GM19239 (cell line): ENCODE measurements at regions not wholly inside any gene's neighbourhood (a gene's known extent, or its start where the extent isn't known, plus 50 kb on each side); places are given as distances from the start of the nearest gene placed in this dataset.

ENCODE experiments used
- DNase-seq: peaks from one replicate; pipeline ENCODE4 v3.0.0; 2011; ENCODE audit warnings: low spot score; ENCODE audit not compliant: insufficient read length
- FAIRE-seq: peaks from 2 replicates; lab custom pipeline; 2011; peaks lifted over from hg19 to GRCh38; lab: Jason Lieb, UNC

DNA sequence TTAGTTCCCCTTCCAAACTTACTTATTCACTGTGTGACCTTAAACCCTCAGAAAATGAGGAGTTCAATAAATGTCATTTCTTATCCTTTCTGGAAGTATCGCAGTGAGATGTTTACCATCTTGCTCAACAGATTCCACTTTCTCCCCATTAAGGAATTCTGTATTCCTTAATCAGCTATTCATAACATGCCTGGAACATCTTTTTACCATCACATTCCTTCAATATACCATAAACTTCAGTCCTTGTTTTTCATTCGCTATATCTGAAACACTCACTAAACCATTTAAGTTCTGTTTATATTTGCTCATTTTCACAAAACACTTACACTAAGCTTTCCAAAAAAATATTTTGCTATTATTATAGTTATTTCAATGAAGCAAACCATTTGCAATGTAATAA lies 1158.6 kb downstream of the CDH12 start:
- no peak for DNase-seq
- no peak for FAIRE-seq

GRCh38 chr5:21693591-21693990 lies 1159.6 kb downstream of the CDH12 start:
- DNase-seq (no peak), FAIRE-seq (no peak)

DNA sequence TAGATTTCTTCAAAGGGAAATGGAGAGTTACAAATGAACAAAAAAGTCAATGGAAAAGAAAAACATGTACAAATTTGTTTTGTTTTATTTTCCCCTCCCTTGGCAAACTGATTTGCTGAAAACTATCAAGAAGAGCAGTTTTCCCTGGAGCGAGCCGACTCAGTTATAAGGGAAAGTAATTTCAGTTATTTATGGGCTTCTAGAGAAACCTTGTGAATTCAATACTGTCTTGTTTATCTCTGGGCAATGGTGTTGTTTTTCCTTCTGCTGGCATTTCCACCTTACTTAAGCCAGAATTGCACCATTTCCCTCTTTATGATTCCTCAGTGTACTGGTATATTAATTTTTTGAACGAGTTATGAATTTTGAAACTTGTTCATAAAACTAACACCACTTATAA lies 1163.6 kb downstream of the CDH12 start:
- FAIRE-seq (no peak), DNase-seq (no peak)

DNA sequence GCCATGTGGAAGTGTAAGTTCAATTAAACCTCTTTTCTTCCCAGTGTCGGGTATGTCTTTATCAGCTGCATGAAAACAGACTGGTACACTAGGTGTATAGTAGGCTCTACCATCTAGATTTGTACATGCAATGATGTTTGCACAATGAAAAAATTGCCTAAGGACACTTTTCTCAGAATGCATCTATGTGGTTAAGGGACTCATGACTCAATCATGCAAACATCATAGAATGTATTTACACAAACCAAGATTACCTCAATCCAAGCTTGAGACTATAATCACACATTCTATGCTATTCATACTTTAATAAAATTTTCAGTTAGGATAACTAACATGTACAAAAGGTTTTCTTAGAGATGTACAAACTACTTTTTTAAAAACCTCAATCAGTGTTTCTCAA lies 1164.5 kb downstream of the CDH12 start:
- no peak for DNase-seq
- no peak for FAIRE-seq

- DNase-seq (no peak), FAIRE-seq (no peak)
These were observed 1165.5 kb downstream of the CDH12 start for GRCh38 chr5:21687621-21688020.

DNA sequence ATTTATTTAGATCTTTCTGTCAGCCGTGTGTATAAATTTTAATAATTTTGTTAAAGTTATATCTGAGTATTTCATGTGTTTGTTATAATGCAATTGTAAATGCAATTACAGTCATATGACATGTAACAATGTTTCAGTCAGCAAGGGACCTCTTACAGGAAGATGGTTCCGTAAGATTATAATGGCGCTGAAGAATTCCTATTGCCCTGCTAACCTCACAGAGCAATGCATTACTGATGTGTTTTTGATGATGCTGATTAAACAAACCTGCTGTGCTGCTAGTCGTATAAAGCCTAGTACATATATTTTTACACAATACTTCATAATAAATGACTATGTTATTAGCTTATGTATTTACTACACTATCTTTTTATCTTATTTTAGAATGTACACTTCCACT lies 1166.4 kb downstream of the CDH12 start:
- FAIRE-seq (no peak), DNase-seq (no peak)

DNA sequence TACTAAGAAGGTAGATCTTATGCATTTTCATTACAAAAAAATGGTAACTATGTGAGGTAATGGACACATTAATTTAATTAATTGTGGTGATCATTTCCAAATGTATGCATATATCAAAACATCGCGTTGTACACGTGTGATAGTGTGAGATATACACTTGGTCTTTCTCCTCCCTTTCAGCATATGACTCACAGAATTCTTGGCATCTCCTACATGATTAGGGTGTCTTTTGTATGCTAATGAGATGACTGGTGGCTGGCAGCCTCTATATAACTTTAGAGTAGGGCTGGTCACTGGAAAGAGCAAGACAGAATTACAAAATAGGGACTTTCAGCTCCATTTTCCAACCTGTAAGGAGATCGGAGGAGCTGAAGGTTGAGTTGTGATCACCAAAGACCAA lies 1167.6 kb downstream of the CDH12 start:
- FAIRE-seq: no peak
- DNase-seq: no peak

DNA sequence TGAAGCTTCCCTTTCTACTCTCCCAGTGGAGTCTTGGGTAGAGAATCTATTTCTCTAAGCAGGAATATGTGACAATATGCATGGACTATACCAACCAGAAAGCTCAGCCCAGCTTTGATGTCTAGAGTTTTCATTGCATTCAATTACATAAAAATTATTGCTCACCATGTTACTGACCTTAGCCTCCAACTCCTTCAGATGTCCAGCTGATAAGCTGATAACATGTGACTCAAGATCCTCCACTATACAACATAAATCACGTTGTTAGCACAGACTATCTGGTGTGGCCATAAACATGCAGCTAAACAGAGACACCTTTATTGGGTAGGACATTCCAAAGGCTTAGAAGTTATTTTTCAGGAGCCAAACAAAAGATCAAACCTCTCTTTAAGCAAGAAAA lies 1168.2 kb downstream of the CDH12 start:
- FAIRE-seq: no peak

DNA sequence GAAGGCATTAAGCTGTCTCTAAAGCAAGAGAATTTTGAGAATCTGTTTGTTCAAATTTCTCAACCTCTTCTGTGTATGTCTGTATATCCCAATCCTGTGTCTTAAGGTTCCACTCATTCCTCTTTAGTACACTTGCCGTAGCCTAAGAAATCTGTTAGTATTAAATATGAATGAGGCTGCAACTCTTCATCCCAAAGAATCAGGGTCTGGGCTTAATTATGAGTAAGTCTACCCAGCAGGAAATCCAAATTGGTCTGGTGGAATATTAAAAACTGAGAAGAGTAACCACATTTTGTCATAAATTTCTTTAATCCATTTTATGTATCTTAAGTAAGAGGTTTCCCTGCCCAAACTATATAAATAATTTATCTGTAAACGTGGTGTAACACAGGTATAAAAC lies 1171.2 kb downstream of the CDH12 start:
- DNase-seq (no peak), FAIRE-seq (no peak)

More for the DNA sequence above, 1168.2 kb downstream of the CDH12 start:
- no peak for DNase-seq

GRCh38 chr5:21680641-21681040 lies 1172.5 kb downstream of the CDH12 start:
- DNase-seq: no peak
- no peak for FAIRE-seq

DNA sequence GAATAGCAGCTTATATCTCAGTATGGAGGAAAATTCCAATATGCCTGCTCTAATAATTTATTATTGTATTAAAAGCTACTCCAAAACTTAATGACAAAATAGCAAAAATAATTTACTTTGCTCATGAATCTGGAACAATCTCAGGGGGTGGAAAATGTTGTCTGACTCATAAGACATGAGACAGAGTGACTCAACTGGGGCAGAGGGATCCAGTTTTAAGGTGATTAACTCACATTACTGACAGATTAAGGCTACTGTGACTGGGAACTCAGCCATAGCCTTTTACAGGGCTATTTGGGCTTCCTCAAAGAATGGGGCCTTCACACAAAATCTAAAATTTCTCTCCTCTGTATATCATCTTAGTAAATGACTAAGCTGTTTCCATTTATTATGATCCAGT lies 1172.9 kb downstream of the CDH12 start:
- no peak for FAIRE-seq
- DNase-seq: no peak

GRCh38 chr5:21678526-21678925 lies 1174.6 kb downstream of the CDH12 start:
- FAIRE-seq: no peak
- no peak for DNase-seq

DNA sequence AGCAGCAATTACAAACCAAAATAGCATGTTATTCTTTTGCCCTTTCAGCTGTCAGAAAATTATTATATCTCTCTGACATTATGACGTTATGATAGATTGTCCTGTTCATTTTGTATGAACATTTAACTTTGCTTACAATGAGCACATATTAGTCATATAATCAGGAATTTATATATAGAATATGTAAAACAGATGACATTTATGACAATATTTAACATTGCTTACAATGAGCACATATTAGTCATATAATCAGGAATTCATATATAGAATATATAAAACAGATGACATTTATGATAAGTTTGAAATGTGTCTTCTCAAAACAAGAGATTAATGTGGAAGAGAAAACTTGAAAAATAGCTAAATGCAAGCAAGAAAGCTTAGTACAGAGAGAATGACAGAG lies 1180.2 kb downstream of the CDH12 start:
- FAIRE-seq (no peak), DNase-seq (no peak)

DNA sequence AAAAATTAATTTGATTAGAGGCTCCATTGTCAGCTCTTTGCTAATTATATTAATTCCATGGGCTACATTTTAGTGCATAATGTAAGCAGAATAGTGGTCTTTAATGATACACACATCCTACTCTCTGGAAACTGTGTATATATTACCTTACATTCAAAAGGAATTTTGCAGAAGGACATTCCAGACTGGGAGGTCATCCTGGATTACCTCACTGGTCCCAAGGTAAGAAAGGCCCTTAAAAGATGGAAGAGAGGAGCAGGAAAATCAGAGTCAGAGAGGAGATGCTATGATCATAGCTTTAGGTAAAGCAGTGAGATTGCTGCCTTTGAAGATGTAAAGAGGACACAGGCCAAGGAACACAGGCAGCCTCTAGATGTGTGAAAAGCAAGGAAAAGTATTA lies 1180.8 kb downstream of the CDH12 start:
- FAIRE-seq (no peak), DNase-seq (no peak)

GRCh38 chr5:21665524-21665923 lies 1187.6 kb downstream of the CDH12 start:
- DNase-seq: no peak
- FAIRE-seq: no peak

GRCh38 chr5:21663082-21663481 lies 1190.1 kb downstream of the CDH12 start:
- FAIRE-seq (no peak), DNase-seq (no peak)

DNA sequence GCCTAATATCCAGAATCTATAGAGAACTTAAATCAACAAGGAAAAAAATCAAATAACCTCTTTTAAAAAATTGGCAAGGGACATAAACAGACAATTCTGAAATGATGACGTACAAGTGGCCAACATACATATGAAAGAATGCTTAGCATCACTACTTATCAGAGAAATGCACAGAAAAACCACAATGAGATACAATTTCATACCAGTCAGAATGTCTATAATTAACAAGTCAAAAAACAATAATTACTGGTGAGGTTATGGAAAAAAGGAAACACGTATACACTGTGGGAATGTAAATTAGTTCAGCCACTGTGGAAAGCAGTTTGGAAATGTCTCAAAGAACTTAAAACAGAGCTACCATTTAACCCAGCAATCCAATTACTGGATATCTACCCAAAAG lies 1192.0 kb downstream of the CDH12 start:
- no peak for FAIRE-seq

DNA sequence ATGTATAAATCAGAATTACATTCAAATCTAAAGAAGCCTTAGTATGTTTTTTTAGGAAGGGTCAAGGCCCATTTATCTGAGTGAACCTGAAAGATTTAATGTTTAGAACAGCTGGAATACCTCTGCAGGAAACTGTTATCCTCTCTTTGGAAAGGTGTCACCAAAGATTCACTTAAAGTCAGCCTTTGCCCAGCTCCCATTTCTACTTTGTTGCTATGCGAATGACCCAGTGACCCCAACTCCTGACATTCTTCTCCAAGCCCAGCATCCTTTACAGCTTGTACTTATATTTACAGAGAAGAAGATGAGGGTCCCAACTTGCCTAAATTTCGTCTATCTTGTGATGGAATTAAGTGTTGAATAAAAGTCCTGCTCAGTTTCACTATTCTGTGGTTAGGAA lies 1198.6 kb downstream of the CDH12 start:
- DNase-seq: no peak
- no peak for FAIRE-seq

More for the DNA sequence above, 1192.0 kb downstream of the CDH12 start:
- no peak for DNase-seq

DNA sequence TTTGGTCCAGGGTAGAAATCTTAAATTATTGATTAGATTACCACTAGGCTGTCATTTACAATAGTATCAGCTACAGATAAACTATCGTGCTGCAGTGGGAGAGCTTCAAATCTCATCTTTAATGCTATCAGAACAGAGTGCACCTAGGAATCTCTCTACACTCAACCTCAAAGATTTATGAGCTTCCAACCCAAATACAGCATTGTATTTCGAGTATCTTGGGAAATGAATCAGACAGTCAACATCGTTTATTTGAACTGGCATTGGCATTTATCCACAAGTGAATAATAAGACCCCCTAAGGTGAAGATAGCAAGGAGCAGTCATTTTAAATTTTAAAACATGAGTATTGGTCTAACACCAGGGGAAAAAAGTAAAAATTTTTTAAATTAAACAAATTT lies 1203.2 kb downstream of the CDH12 start:
- FAIRE-seq (no peak), DNase-seq (no peak)

GRCh38 chr5:21646469-21646868 lies 1206.7 kb downstream of the CDH12 start:
- DNase-seq (no peak), FAIRE-seq (no peak)

- DNase-seq (no peak), FAIRE-seq (no peak)
These were observed 1209.1 kb downstream of the CDH12 start for GRCh38 chr5:21644032-21644431.

DNA sequence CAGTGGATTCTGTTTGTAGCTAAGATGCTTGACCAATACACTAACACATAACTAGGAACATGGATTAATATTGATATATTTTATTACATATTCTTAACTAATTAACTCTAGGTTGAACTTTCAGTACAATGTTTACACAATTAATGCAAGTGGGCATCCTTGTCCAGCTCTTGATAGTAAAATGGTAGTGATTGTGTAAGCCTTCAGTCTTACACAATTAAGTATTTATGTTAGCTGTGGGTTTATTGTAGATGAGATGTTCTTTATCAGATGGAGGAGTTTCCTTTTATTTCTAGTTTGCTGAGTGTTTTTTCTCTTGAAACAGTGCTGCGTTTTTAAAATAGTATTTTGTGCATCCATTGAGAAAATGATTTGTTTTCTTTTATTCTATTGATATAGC lies 1210.8 kb downstream of the CDH12 start:
- no peak for FAIRE-seq
- no peak for DNase-seq

- FAIRE-seq (no peak), DNase-seq (no peak)
These were observed 1229.3 kb downstream of the CDH12 start for GRCh38 chr5:21623831-21624230.
